K562 (cell line): ENCODE measurements at regions not wholly inside any gene's neighbourhood (a gene's known extent, or its start where the extent isn't known, plus 50 kb on each side); places are given as distances from the start of the nearest gene placed in this dataset.

Experiments used
- ATAC-seq: fragments of 200-7000 bp; cut with Tn5 transposase; 3 replicates; pipeline ENCODE4 v1.9.1; 2020; ENCODE audit warnings: moderate library complexity
- BruUV-seq: library from RNA; stranded (reverse); fragments of 400-500 nt; replicated peaks from 2 replicates; lab custom pipeline; 2021; lab: Mats Ljungman, UMichigan
- CTCF ChIA-PET: fragments of 300-600 bp; formaldehyde crosslinking; extraction: SDS; loops from one replicate; lab custom pipeline; 2021; ENCODE audit warnings: low intra/inter-chr PET ratio; lab: Yijun Ruan, JAX
- POLR2A ChIA-PET: fragments of 300-600, 350-650 bp; sonication (Branson Sonifier 250); formaldehyde crosslinking; extraction: SDS; loops from one replicate; lab custom pipeline; 2021; ENCODE audit warnings: antibody characterized with exemption, inconsistent platforms; lab: Yijun Ruan, JAX
- DNase-seq, 4 experiments: peaks; one replicate each; pipeline versions ENCODE4 v3.0.0 to v3.0.0-alpha.2; 2011 to 2018; ENCODE audit warnings: low spot score in 3 of 4, mixed read lengths in 3 of 4; ENCODE audit errors: extremely low read depth in 1 of 4
- FAIRE-seq: peaks from 2 replicates; lab custom pipeline; 2011; peaks lifted over from hg19 to GRCh38; lab: Jason Lieb, UNC
- H2AFZ ChIP-seq: 2 replicates; pipeline ENCODE4 v1.6.0; 2011; ENCODE audit warnings: low read depth, low read length, control low read depth, inconsistent platforms
- H3K27ac ChIP-seq: fragments of 200-600 bp; 3 replicates; pipeline ENCODE4 v1.8.0; 2011; ENCODE audit warnings: low read depth, mild to moderate bottlenecking, control low read depth, inconsistent platforms, low read length, moderate library complexity, mixed read lengths; ENCODE audit errors: extremely low read depth
- H3K27me3 ChIP-seq, 2 experiments: fragments of 300-600 bp in 1 of 2; 2 replicates in 1 of 2; 3 replicates in 1 of 2; pipeline versions ENCODE4 v1.6.0 to v1.8.0; 2011; ENCODE audit warnings: inconsistent platforms in 2 of 2, low read length in 2 of 2, mild to moderate bottlenecking in 1 of 2, mixed read lengths in 1 of 2, moderate library complexity in 1 of 2; ENCODE audit not compliant: control insufficient read depth in 2 of 2, insufficient read depth in 2 of 2
- H3K36me3 ChIP-seq: fragments of 300-600 bp; 3 replicates; pipeline ENCODE4 v1.8.0; 2011; ENCODE audit warnings: mild to moderate bottlenecking, low read length, inconsistent platforms; ENCODE audit not compliant: control insufficient read depth, insufficient read depth
- H3K4me1 ChIP-seq, 2 experiments: fragments of 200-600 bp in 1 of 2; replicated peaks in 1 of 2; 2 replicates in 1 of 2; 3 replicates in 1 of 2; pipeline versions ENCODE4 v1.5.1 to v1.8.0; 2011; ENCODE audit warnings: inconsistent platforms in 2 of 2, low read length in 2 of 2, mild to moderate bottlenecking in 1 of 2, mixed read lengths in 1 of 2, moderate library complexity in 1 of 2; ENCODE audit not compliant: control insufficient read depth in 2 of 2, insufficient read depth in 2 of 2
- H3K4me2 ChIP-seq: 2 replicates; pipeline ENCODE4 v1.6.1; 2011; ENCODE audit warnings: low read length, control low read depth, inconsistent platforms, mixed read lengths; ENCODE audit not compliant: insufficient read depth
- H3K4me3 ChIP-seq: fragments of 200-600 bp; sonication (generic), shearing (Covaris generic); 2 replicates; pipeline ENCODE4 v1.5.1; 2016; ENCODE audit warnings: control low read depth, inconsistent platforms
- H3K79me2 ChIP-seq: fragments of 200-600 bp; 3 replicates; pipeline ENCODE4 v1.8.0; 2011; ENCODE audit warnings: low read length, inconsistent platforms; ENCODE audit not compliant: control insufficient read depth, insufficient read depth
- H3K9ac ChIP-seq, 2 experiments: 2 replicates each; pipeline versions ENCODE4 v1.6.0 to v1.6.1; 2011; ENCODE audit warnings: low read depth in 2 of 2, low read length in 2 of 2, control low read depth in 1 of 2, inconsistent platforms in 1 of 2, mild to moderate bottlenecking in 1 of 2, mixed read lengths in 1 of 2; ENCODE audit not compliant: insufficient read depth in 1 of 2
- H3K9me1 ChIP-seq: one replicate; pipeline ENCODE4 v1.6.0; 2011; ENCODE audit warnings: inconsistent platforms, mild to moderate bottlenecking, low read length, moderate library complexity; ENCODE audit not compliant: control insufficient read depth, insufficient read depth
- H3K9me3 ChIP-seq: replicated peaks from 2 replicates; pipeline ENCODE4 v1.5.1; 2011; ENCODE audit warnings: low read depth, low read length, inconsistent platforms; ENCODE audit not compliant: control insufficient read depth, insufficient read depth
- H4K20me1 ChIP-seq: replicated peaks from 2 replicates; pipeline ENCODE4 v1.6.1; 2011; ENCODE audit warnings: low read length, inconsistent platforms, mixed read lengths; ENCODE audit not compliant: control insufficient read depth, insufficient read depth
- ARID3B ChIP-seq: fragments of 250-450 bp; sonication (Bioruptor Pico); IDR thresholded peaks from 2 replicates; pipeline ENCODE4 v1.4.0; 2020; ENCODE audit warnings: borderline replicate concordance
- FOXO4 ChIP-seq: fragments of 450-650 bp; formaldehyde crosslinking; IDR thresholded peaks from 2 replicates; pipeline ENCODE4 v1.4.0; 2020; ENCODE audit warnings: mild to moderate bottlenecking, moderate library complexity
- HBP1 ChIP-seq: fragments of 450-650 bp; formaldehyde crosslinking; IDR thresholded peaks from 2 replicates; pipeline ENCODE4 v1.4.0; 2022; ENCODE audit warnings: missing genetic modification characterization
- KAT8 ChIP-seq: fragments of 450-650 bp; IDR thresholded peaks from 2 replicates; pipeline ENCODE4 v1.6.1; 2016; ENCODE audit warnings: low read depth, mild to moderate bottlenecking
- MAFF ChIP-seq: IDR thresholded peaks from 2 replicates; pipeline ENCODE4 v1.6.1; 2012; ENCODE audit warnings: low read length, improper control_type of control experiment
- MBD2 ChIP-seq: sonication (generic); IDR thresholded peaks from 2 replicates; pipeline ENCODE4 v1.6.1; 2016; ENCODE audit warnings: low read depth, borderline replicate concordance
- NFIC ChIP-seq: fragments of 450-650 bp; IDR thresholded peaks from 2 replicates; pipeline ENCODE4 v1.6.1; 2017; ENCODE audit warnings: mild to moderate bottlenecking, inconsistent platforms
- POLR2H ChIP-seq: IDR thresholded peaks from 2 replicates; pipeline ENCODE4 v1.6.1; 2016; ENCODE audit warnings: missing genetic modification characterization, low read depth, mild to moderate bottlenecking, control low read depth, missing compliant biosample characterization, moderate library complexity
- RBM34 ChIP-seq: fragments of 200-400 bp; formaldehyde crosslinking; IDR thresholded peaks from 2 replicates; pipeline ENCODE4 v1.6.1; 2018; ENCODE audit warnings: low read length, borderline replicate concordance; ENCODE audit not compliant: insufficient read depth
- SAFB2 ChIP-seq: fragments of 200-400 bp; formaldehyde crosslinking; IDR thresholded peaks from 2 replicates; pipeline ENCODE4 v1.6.1; 2018; ENCODE audit warnings: borderline replicate concordance, low read length, low read depth, moderate library complexity; ENCODE audit not compliant: severe bottlenecking
- SETDB1 ChIP-seq: IDR thresholded peaks from one replicate; pipeline ENCODE4 v1.6.1; 2012; ENCODE audit warnings: low read length, control low read depth, inconsistent platforms
- SNIP1 ChIP-seq: fragments of 450-650 bp; IDR thresholded peaks from 2 replicates; pipeline ENCODE4 v1.7.1; 2017; ENCODE audit warnings: low read depth, mild to moderate bottlenecking
- TBP ChIP-seq: optimal IDR thresholded peaks from 2 replicates; pipeline ENCODE3; 2011; ENCODE audit warnings: low read depth, low read length, improper control_type of control experiment
- ZNF280A ChIP-seq: fragments of 450-650 bp; IDR thresholded peaks from 2 replicates; pipeline ENCODE4 v1.6.1; 2018; ENCODE audit warnings: mild to moderate bottlenecking, low read depth; ENCODE audit not compliant: partially characterized antibody
- ZNF431 ChIP-seq: sonication (generic); formaldehyde crosslinking; IDR thresholded peaks from 2 replicates; pipeline ENCODE4 v1.8.0; 2022; ENCODE audit warnings: mild to moderate bottlenecking, missing genetic modification reagents
- ZNF79 ChIP-seq: fragments of 250-450 bp; sonication (Bioruptor Pico); IDR thresholded peaks from 2 replicates; pipeline ENCODE4 v1.4.0; 2020; ENCODE audit warnings: low read depth, mild to moderate bottlenecking, moderate library complexity
- ZSCAN32 ChIP-seq: fragments of 450-650 bp; formaldehyde crosslinking; IDR thresholded peaks from 2 replicates; pipeline ENCODE4 v1.4.0; 2020; ENCODE audit warnings: mild to moderate bottlenecking, moderate library complexity
- WGBS: fragments of 100-300 bp; shearing (Covaris generic); methylation state at CpG from one replicate; pipeline ENCODE4 v1.1.6; 2016; ENCODE audit warnings: low coverage, mixed read lengths; ENCODE audit not compliant: insufficient coverage; ENCODE audit errors: missing lambda C conversion rate; 5-methylcytosine and 5-hydroxymethylcytosine counted together
- in situ Hi-C: fragments of 300-500 bp; cut with MboI; formaldehyde crosslinking; loops from 4 replicates; pipeline ENCODE4 v1.15.0; 2018; ENCODE audit warnings: inconsistent platforms, mixed read lengths
- intact Hi-C: fragments of 100-400 bp; cut with micrococcal nuclease; formaldehyde crosslinking; loops from 2 replicates; pipeline ENCODE4 v1.14.2; 2022

GRCh38 chr18:45444040-45444439, 171.2 kb upstream of the SLC14A2 start:
- H3K79me2 ChIP-seq = no peaks in the 10 kb centered on the region
- H3K9ac ChIP-seq = no peak overlapping the region
- H3K27me3 ChIP-seq = no peaks in the 10 kb centered on the region
- no peak overlapping the region for H3K27ac ChIP-seq
- no peak overlapping the region for H2AFZ ChIP-seq
- H4K20me1 ChIP-seq = no peaks in the 10 kb centered on the region
- POLR2A ChIA-PET = no interaction called here
- ATAC-seq (no peak), DNase-seq (no peak), FAIRE-seq (no peak)
- CTCF ChIA-PET = no interaction called here
- no peaks in the 10 kb centered on the region for H3K4me1 ChIP-seq
- 0% methylated on average over 1 of the region's 1 CpG for WGBS
- no peaks in the 10 kb centered on the region for H3K9me3 ChIP-seq
- no peak overlapping the region for H3K4me3 ChIP-seq
- no peaks in the 10 kb centered on the region for H3K9me1 ChIP-seq
- H3K4me2 ChIP-seq = no peak overlapping the region
- intact Hi-C loops = no loop called here
- in situ Hi-C loops = no loop called here
- no peaks in the 10 kb centered on the region for H3K36me3 ChIP-seq
- no TSS peak for BruUV-seq
- no peak for TF ChIP-seq FOXO4 (CRISPR knock-in tag)
- no peak for TF ChIP-seq ZNF431 (CRISPR knock-in tag)
- TF ChIP-seq SAFB2 = no peak
- TF ChIP-seq RBM34 = no peak
- TF ChIP-seq NFIC = no peak
- no peak for TF ChIP-seq ZNF280A
- TF ChIP-seq POLR2H = no peak
- TF ChIP-seq MBD2 = no peak
- no peak for TF ChIP-seq KAT8
- TF ChIP-seq TBP = no peak
- TF ChIP-seq ARID3B (CRISPR knock-in tag) = no peak
- TF ChIP-seq HBP1 (CRISPR knock-in tag) = no peak
- TF ChIP-seq SNIP1 = no peak
- no peak for TF ChIP-seq ZSCAN32
- no peak for TF ChIP-seq SETDB1
- TF ChIP-seq MAFF = no peak
- no peak for TF ChIP-seq ZNF79 (CRISPR knock-in tag)
